Endometrium (tissue), 2 donors: ENCODE measurements at regions not wholly inside any gene's neighbourhood (a gene's known extent, or its start where the extent isn't known, plus 50 kb on each side); places are given as distances from the start of the nearest gene placed in this dataset.

Experiments
- FAIRE-seq: peaks from 2 replicates; lab custom pipeline; 2012; peaks lifted over from hg19 to GRCh38; lab: Jason Lieb, UNC
- donor health status: control.
- donor health status: control.

GRCh38 chr10:110414548-110415309, 83.0 kb upstream of the DUSP5 start:
- no peak for FAIRE-seq

GRCh38 chr10:110415809-110416208, 81.9 kb upstream of the DUSP5 start:
- FAIRE-seq = no peak

- no peak for FAIRE-seq
These were observed 80.7 kb upstream of the DUSP5 start for GRCh38 chr10:110416776-110417711.

- no peak for FAIRE-seq
These were observed 79.5 kb upstream of the DUSP5 start for GRCh38 chr10:110418218-110418617.

GRCh38 chr10:110419265-110419664, 78.4 kb upstream of the DUSP5 start:
- no peak for FAIRE-seq

- no peak for FAIRE-seq
These were observed 77.1 kb upstream of the DUSP5 start for GRCh38 chr10:110420401-110421193.

- FAIRE-seq = no peak
These were observed 76.1 kb upstream of the DUSP5 start for GRCh38 chr10:110421512-110422138.

GRCh38 chr10:110422548-110422947, 75.2 kb upstream of the DUSP5 start:
- FAIRE-seq = no peak

- FAIRE-seq = no peak
These were observed 74.1 kb upstream of the DUSP5 start for GRCh38 chr10:110423650-110424049.

GRCh38 chr10:110425684-110426293, 71.9 kb upstream of the DUSP5 start:
- FAIRE-seq = no peak

- FAIRE-seq = peak; percentile 39
These were observed 71.2 kb upstream of the DUSP5 start for GRCh38 chr10:110426294-110427181.

- FAIRE-seq = no peak
These were observed 68.4 kb upstream of the DUSP5 start for GRCh38 chr10:110429301-110429700.

GRCh38 chr10:110430340-110431273, 67.1 kb upstream of the DUSP5 start:
- FAIRE-seq = no peak

- FAIRE-seq = no peak
These were observed 66.0 kb upstream of the DUSP5 start for GRCh38 chr10:110431659-110432058.

- no peak for FAIRE-seq
These were observed 65.6 kb upstream of the DUSP5 start for GRCh38 chr10:110432084-110432483.

- FAIRE-seq = no peak
These were observed 64.7 kb upstream of the DUSP5 start for GRCh38 chr10:110432814-110433565.

- FAIRE-seq = no peak
These were observed 64.0 kb upstream of the DUSP5 start for GRCh38 chr10:110433740-110434139.

GRCh38 chr10:110434489-110435096, 63.1 kb upstream of the DUSP5 start:
- FAIRE-seq = no peak
